ENCODE measurements at regions not wholly inside any gene's neighbourhood (a gene's known extent, or its start where the extent isn't known, plus 50 kb on each side); places are given as distances from the start of the nearest gene placed in this dataset.

GRCh38 chr18:73888565-73888964 lies 259.1 kb downstream of the FBXO15 start:
- ChIA-PET SMC1A (ENCODE audit: uncharacterized antibody, unreplicated experiment) (no interaction called here), POLR2A (no interaction called here), RAD21 (ENCODE audit: unreplicated experiment) (no interaction called here), CTCF (no interaction called here)
- no peaks in the 10 kb centered on the region for H4K20me1 ChIP-seq (ENCODE audit: control insufficient read depth, insufficient read depth)
- WGBS (ENCODE audit: insufficient coverage, insufficient replicate concordance, low lambda C conversion rate, missing lambda C conversion rate), result 33% methylated on average over 6 of the region's 6 CpGs
- H3K9ac ChIP-seq (ENCODE audit: control insufficient read depth, insufficient read depth, low read length), result no peak overlapping the region
- in situ Hi-C loops (cut with MboI) (no loop called here), intact Hi-C loops (cut with micrococcal nuclease; ENCODE audit: unreplicated experiment) (loop anchor here (10.0 kb wide), 1 partner anchor 56 kb away; no protein-coding TSS in a partner anchor)
- no peak for DNase-seq (ENCODE audit: low read depth, low spot score)
- no peaks in the 10 kb centered on the region for H3K9me3 ChIP-seq (replicated peaks; ENCODE audit: control insufficient read depth, insufficient read depth, low read length)
- H3K4me1 ChIP-seq (ENCODE audit: control insufficient read depth, insufficient read depth, low read length), result no peaks in the 10 kb centered on the region
- FAIRE-seq, result no peak
- no peak overlapping the region for H3K27ac ChIP-seq (ENCODE audit: control insufficient read depth, insufficient read depth)
- H3K36me3 ChIP-seq (ENCODE audit: control insufficient read depth in 2 of 2, insufficient read depth in 2 of 2, low read length in 1 of 2), result no peaks in the 10 kb centered on the region
- no peak for ATAC-seq
- no peak overlapping the region for H3K4me3 ChIP-seq
- H3K4me2 ChIP-seq (ENCODE audit: control insufficient read depth, insufficient read depth), result no peak overlapping the region
- TF ChIP-seq, protein P1, sequence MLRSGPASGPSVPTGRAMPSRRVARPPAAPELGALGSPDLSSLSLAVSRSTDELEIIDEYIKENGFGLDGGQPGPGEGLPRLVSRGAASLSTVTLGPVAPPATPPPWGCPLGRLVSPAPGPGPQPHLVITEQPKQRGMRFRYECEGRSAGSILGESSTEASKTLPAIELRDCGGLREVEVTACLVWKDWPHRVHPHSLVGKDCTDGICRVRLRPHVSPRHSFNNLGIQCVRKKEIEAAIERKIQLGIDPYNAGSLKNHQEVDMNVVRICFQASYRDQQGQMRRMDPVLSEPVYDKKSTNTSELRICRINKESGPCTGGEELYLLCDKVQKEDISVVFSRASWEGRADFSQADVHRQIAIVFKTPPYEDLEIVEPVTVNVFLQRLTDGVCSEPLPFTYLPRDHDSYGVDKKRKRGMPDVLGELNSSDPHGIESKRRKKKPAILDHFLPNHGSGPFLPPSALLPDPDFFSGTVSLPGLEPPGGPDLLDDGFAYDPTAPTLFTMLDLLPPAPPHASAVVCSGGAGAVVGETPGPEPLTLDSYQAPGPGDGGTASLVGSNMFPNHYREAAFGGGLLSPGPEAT (IDR thresholded peaks at IDR 0.05; ENCODE audit: low read depth), result no peak
- TF ChIP-seq MYC (IDR thresholded peaks at IDR 0.05; ENCODE audit: insufficient read depth, insufficient read length, insufficient replicate concordance, low read length, severe bottlenecking) (no peak), BRCA1 (IDR thresholded peaks at IDR 0.05; ENCODE audit: low read depth, low read length) (no peak), CBX5 (IDR thresholded peaks at IDR 0.05; ENCODE audit: low read depth) (no peak), TCF3 (IDR thresholded peaks at IDR 0.05; ENCODE audit: borderline replicate concordance, insufficient read depth, low read depth, low read length) (no peak), CHD1 (IDR thresholded peaks at IDR 0.05; ENCODE audit: low read depth, low read length) (no peak), TBL1XR1 (IDR thresholded peaks at IDR 0.05; ENCODE audit: low read depth, low read length) (no peak), ZNF207 (IDR thresholded peaks at IDR 0.05; ENCODE audit: borderline replicate concordance) (no peak), ETV6 (conservative IDR thresholded peaks at IDR 0.05 in 1 of 2, IDR thresholded peaks at IDR 0.05 in 1 of 2; ENCODE audit: borderline replicate concordance in 1 of 2, low read depth in 1 of 2) (no peak), NFXL1 (IDR thresholded peaks at IDR 0.05; ENCODE audit: borderline replicate concordance) (no peak), MEF2B (IDR thresholded peaks at IDR 0.05; ENCODE audit: partially characterized antibody, poor library complexity, severe bottlenecking) (no peak), IKZF2 (IDR thresholded peaks at IDR 0.05) (no peak), POLR2AphosphoS5 (IDR thresholded peaks at IDR 0.05; ENCODE audit: low read length) (no peak), TCF12 (IDR thresholded peaks at IDR 0.05; ENCODE audit: low read depth, low read length) (no peak), USF1 (IDR thresholded peaks at IDR 0.05; ENCODE audit: borderline replicate concordance, extremely low read length, insufficient read depth, low read depth, low read length) (no peak), EZH2 (IDR thresholded peaks at IDR 0.05; ENCODE audit: borderline replicate concordance, control insufficient read depth, low read depth, low read length) (no peak), TCF7 (IDR thresholded peaks at IDR 0.05; ENCODE audit: borderline replicate concordance) (no peak), KDM1A (IDR thresholded peaks at IDR 0.05; ENCODE audit: borderline replicate concordance) (no peak)
- TF ChIP-seq, protein P2, sequence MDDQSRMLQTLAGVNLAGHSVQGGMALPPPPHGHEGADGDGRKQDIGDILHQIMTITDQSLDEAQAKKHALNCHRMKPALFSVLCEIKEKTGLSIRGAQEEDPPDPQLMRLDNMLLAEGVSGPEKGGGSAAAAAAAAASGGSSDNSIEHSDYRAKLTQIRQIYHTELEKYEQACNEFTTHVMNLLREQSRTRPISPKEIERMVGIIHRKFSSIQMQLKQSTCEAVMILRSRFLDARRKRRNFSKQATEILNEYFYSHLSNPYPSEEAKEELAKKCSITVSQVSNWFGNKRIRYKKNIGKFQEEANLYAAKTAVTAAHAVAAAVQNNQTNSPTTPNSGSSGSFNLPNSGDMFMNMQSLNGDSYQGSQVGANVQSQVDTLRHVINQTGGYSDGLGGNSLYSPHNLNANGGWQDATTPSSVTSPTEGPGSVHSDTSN (IDR thresholded peaks at IDR 0.05; ENCODE audit: insufficient replicate concordance, low read depth, low read length), result no peak
- no peaks in the 10 kb centered on the region; a peak in 1 of 4 replicates for H3K27me3 ChIP-seq (replicated peaks in 1 of 2; ENCODE audit: control insufficient read depth in 2 of 2, insufficient read depth in 2 of 2, low read length in 1 of 2)
- H3K79me2 ChIP-seq (ENCODE audit: control insufficient read depth, insufficient read depth, low read length), result no peaks in the 10 kb centered on the region
- no peak overlapping the region for H2AFZ ChIP-seq (ENCODE audit: control insufficient read depth, low read depth, low read length)
- BruUV-seq (replicated peaks), result no TSS peak
